Heart left ventricle (tissue), 16 donors: ENCODE measurements at regions not wholly inside any gene's neighbourhood (a gene's known extent, or its start where the extent isn't known, plus 50 kb on each side); places are given as distances from the start of the nearest gene placed in this dataset.
A peak's percentile ranks its signal among the peaks of the same experiment; 100 is the strongest.
"Not testable (repeated sequence)": the region's sequence is repeated elsewhere in the genome, so short reads cannot be mapped to it uniquely, and the experiment has no call there.

Source experiments
- ATAC-seq, 4 donors: fragments of 200-7000 bp; cut with Tn5 transposase; one replicate each; pipeline ENCODE4 v1.9.1; 2020 to 2022; ENCODE audit warnings: moderate library complexity in 4 of 4, mild to moderate bottlenecking in 3 of 4, moderate number of reproducible peaks in 1 of 4
- DNase-seq, 5 donors: peaks; one replicate each; pipeline ENCODE4 v3.0.0-alpha.2; 2020
- H3K27ac ChIP-seq, 12 donors: fragments of 200-600 bp; sonication (generic) in 4 of 12; one replicate each; pipeline versions ENCODE4 v1.5.0 to v1.8.0; 2016 to 2022; ENCODE audit warnings: mild to moderate bottlenecking in 2 of 12
- H3K27me3 ChIP-seq, 9 donors: fragments of 200-600 bp; sonication (generic) in 2 of 9; one replicate each; pipeline versions ENCODE4 v1.5.1 to v1.8.0; 2016 to 2022; ENCODE audit warnings: mild to moderate bottlenecking in 3 of 9
- H3K36me3 ChIP-seq, 9 donors: fragments of 200-600 bp; sonication (generic) in 2 of 9; one replicate each; pipeline versions ENCODE4 v1.5.0 to v1.8.0; 2018 to 2022; ENCODE audit warnings: mild to moderate bottlenecking in 2 of 9
- H3K4me1 ChIP-seq, 12 donors: fragments of 200-600 bp; sonication (generic) in 4 of 12; one replicate each; pipeline versions ENCODE4 v1.5.0 to v1.8.0; 2016 to 2022; ENCODE audit warnings: mild to moderate bottlenecking in 3 of 12
- H3K4me3 ChIP-seq, 12 donors: fragments of 200-600 bp; sonication (generic) in 4 of 12; one replicate each; pipeline versions ENCODE4 v1.5.0 to v1.8.0; 2017 to 2022; ENCODE audit warnings: mild to moderate bottlenecking in 9 of 12, moderate library complexity in 4 of 12
- H3K9me3 ChIP-seq, 12 donors: fragments of 200-600 bp; sonication (generic) in 4 of 12; one replicate each; pipeline versions ENCODE4 v1.5.0 to v1.8.0; 2016 to 2022; ENCODE audit warnings: mild to moderate bottlenecking in 1 of 12
- WGBS, 4 donors: extraction: QIAGEN DNeasy Blood & Tissue Kit in 2 of 4; methylation state at CpG; one replicate each; pipeline versions ENCODE4 v1.1.5 to v1.1.7; 2013 to 2018; 5-methylcytosine and 5-hydroxymethylcytosine counted together
- intact Hi-C, 10 donors: fragments of 100-400 bp; cut with DNase I; formaldehyde crosslinking; loops; one replicate each; pipeline versions ENCODE4 v1.11.1 to v1.14.2; 2022
- donor health status: ischemic (EF 13 %, LVEDD 7.1; RV severe dilation, severe dysfunction).
- donor health status: healthy with polysubstance abuse.
- donor health status: DM: no; HTN: yes; CAD: no.
- donor health status: DM: no; HTN: no; CAD: no.
- donor health status: ischemic (EF 25% LVEDD 6.9; RV normal size, moderate dysfunction).
- donor health status: ischemic (EF 25% LVEDD 5.7; RV mildly dilated, moderate dysfunction).
- donor health status: healthy.
- donor health status: DM: yes; HTN: yes; CAD: no.
- donor health status: ischemic (EF 35%, LVEDD 5.7; RV mildly dilated, moderate dysfunction).
- donor health status: nonischemic (EF 11% LVEDD 7.7; RV severe dilation, severe dysfunction).
- donor health status: DM: yes; HTN: yes; CAD: no.
- donor health status: PGD.
- donor health status: ischemic (EF 29% LVEDD 5.4; RV normal size, mild dysfunction).
- donor health status: nonischemic (EF 23%, LVEDD 6.1; RV moderate dilation, normal function).

DNA sequence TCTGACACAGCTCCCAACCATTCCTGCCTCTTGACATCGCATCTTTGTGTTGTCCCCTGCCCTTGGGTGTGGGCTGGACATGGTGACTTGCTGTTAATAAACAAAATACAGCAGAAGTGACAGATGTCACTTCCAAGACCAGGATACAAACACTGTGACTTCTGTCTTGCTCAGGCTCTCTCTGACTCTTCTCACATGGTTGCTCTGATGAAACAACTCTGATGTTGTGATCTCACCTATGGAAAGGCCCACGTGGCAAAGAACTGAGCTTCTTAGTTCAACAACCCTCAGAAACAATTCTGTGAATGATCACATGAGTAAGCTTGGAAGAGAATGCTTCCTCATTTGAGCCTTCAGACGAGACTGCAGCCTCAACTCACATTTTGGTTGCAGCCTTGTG lies 94.9 kb downstream of the ARHGAP11B start:
- intact Hi-C loops, H3K4me1 ChIP-seq, H3K36me3 ChIP-seq, H3K27me3 ChIP-seq, H3K27ac ChIP-seq, ATAC-seq, H3K4me3 ChIP-seq, H3K9me3 ChIP-seq, DNase-seq: not testable (repeated sequence)
- WGBS, 4 donors = 78 to 100% (median 90%) methylated on average over 1 to 3 of the region's 3 CpGs

DNA sequence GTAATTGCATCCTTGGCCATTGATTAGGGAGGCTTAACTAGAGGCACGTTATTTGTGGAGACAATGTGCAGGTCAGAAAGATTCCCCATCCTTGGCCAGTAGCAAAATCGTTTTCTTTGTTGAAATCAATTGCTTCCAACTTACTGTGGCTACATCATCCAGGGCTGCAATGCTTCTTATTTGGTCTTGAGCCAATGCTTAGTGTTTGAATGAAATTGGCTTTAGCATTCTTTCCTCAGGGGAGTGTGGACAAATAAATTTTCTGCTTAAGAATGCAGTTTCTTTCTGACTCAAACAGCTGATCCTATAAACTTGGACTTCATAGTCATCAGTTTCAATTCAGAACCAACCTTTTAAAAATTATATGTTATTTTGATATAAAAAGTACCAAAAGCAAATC lies 95.6 kb downstream of the ARHGAP11B start:
- not testable (repeated sequence) for H3K4me1 ChIP-seq

DNA sequence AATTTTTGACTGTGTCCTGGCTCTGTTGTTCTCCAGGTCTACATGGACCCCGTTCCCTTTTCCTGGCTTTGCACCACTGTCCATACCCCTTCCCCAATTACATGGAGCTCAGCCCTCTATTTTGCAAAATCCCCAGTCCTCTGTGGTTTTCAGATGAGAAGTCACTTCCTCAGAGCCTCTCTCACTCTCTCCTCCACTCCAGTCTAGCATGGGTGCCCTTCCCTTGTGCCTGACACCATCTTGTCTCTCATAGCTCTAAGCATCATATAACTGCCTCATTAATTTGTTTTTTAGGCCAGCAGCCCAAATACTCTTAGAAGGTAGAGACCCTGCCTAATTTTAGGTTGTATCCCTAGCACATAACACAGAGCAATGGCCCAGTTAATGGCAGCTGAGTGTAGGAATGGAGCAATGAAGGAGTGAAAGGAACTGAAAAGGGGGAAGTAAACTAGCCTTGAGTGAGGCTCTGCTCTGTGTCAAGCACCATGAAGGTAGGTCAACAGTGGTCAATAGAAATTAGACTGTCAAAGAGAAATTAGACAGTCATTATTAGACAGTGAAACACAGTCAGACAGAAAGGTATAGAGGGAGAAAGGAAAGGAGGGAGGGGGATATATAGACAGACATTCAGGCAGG lies 97.7 kb downstream of the ARHGAP11B start:
- H3K36me3 ChIP-seq, ATAC-seq, DNase-seq, H3K4me1 ChIP-seq, H3K27me3 ChIP-seq, H3K9me3 ChIP-seq, H3K4me3 ChIP-seq, H3K27ac ChIP-seq, intact Hi-C loops: not testable (repeated sequence)
- WGBS, 4 donors = 95 to 100% (median 98%) methylated on average over 1 of the region's 1 CpG

More for the DNA sequence above, 95.6 kb downstream of the ARHGAP11B start:
- H3K36me3 ChIP-seq, H3K9me3 ChIP-seq, H3K27me3 ChIP-seq, ATAC-seq, DNase-seq, intact Hi-C loops, H3K4me3 ChIP-seq, H3K27ac ChIP-seq: not testable (repeated sequence)
- WGBS, 4 donors = 40 to 81% (median 68%) methylated on average over 1 to 2 of the region's 2 CpGs

DNA sequence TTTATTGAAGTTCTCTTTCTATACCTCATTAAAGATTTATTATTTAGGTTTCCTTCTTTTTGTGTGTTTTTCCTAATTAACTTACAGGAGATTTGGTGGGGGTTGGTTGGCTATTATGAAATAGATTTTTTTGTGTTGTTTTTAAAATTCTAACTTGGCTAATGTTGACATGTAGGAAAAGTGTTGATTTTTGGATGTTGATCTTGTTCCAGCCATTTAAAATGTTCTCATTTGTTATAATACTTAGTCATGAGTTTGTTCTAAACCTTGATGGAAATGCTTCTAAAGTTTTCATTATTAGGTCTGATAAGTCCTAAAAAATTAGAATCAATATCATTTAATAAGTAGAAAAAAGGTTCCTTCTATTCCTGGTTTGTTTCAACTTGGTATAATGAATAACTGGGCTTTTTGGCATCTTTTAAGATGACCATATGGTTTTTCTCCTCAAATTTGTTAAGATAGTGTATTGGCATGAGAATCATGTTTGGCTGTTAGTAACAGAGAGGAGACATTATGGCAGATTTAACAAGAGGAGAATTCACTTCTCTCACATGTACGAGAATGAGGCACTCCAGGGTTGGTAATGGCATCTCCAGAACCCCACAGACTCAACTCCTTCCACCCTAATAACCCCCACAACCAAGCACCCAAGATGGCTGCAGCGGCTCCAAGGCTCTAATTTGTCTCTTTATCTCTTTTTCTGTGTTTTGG lies 104.1 kb downstream of the ARHGAP11B start:
- DNase-seq, H3K27me3 ChIP-seq, H3K9me3 ChIP-seq, H3K4me3 ChIP-seq, H3K4me1 ChIP-seq, H3K36me3 ChIP-seq, intact Hi-C loops: not testable (repeated sequence)
- WGBS, 4 donors = 83 to 92% (median 88%) methylated on average over 2 of the region's 2 CpGs
- peak in 1 of 4 donors; percentile 54 for ATAC-seq
- peak overlapping the region in 3 of 12 donors; percentile 41 to 49 (median 43) for H3K27ac ChIP-seq

DNA sequence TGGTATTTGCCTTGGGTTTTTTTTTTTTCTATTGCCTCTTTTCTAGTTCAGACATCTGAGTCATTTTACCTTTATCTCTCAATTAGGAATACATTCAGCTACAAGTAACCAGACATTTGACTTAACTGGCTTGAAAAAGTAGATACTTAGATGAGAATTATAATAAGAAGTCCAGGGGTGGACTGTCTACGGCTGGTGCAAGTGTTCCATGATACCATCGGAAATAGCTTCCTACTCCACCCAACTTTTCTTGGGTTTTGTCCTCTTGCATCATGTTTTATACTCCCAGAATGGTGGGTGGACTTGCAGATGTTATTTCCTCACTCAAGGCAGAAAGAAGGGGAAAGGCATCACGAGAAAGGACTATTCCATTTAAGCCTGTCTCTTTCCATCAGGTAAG lies 104.7 kb downstream of the ARHGAP11B start:
- H3K36me3 ChIP-seq, H3K27me3 ChIP-seq, H3K4me1 ChIP-seq, H3K9me3 ChIP-seq, H3K4me3 ChIP-seq, intact Hi-C loops, DNase-seq: not testable (repeated sequence)
- WGBS, 4 donors = 78 to 88% (median 81%) methylated on average over 3 of the region's 3 CpGs
- H3K27ac ChIP-seq = peak overlapping the region in 3 of 12 donors; percentile 41 to 49 (median 43)
- ATAC-seq = peak in 2 of 4 donors; percentile 30 to 57

DNA sequence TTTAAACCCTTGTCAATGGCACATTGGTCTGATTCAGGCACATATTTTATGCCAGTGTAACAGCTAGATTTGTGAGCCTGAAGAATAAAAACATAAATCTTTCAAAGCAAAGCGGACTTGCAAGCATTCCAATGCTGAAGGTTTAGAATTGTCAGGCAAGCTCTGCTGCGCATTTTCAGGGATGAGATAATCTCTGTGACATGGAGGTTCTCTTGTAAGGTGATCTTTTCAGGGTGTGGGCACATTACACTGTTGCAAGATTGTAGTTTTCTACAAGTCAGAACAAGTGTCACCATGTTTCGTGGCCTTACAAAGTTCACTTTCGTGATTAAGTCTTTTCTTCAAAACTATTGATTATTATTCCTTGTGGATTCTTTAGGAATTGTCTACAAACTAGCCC lies 106.2 kb downstream of the ARHGAP11B start:
- H3K9me3 ChIP-seq, H3K36me3 ChIP-seq, H3K27ac ChIP-seq, intact Hi-C loops, H3K4me1 ChIP-seq, H3K4me3 ChIP-seq, H3K27me3 ChIP-seq, ATAC-seq, DNase-seq: not testable (repeated sequence)
- WGBS, 4 donors = 96 to 99% (median 97%) methylated on average over 4 of the region's 4 CpGs

DNA sequence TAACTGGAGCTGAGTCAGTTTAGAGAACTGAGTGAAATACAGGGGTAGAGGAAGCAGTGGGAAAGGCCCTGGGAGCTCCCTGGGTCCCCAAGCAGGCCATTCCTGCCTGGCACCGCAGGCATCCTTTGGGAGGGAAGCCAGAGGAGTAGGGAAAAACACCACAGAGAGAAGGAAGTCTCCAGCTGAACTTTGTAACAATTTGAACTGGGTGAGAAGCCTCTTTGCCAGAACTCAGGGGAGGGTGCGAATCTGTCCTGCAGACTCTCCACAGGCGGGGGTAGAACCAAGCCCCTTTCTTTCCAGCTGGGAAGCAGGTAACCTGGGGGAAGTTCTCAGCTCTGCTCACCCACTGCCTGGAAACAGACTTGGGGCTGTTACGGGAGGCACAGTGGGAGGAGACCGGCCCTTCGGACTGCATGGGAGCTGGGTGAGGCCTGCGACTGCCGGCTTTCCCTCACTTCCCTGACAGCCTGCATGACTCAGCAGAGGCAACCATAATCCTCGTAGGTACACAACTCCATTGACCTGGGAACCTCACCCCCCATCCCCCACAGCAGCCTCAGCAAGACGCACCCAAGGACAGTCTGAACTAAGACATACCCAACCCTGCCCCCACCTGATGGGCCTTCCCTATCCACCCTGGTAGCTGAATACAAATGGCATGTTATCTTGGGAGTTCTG lies 110.1 kb downstream of the ARHGAP11B start:
- H3K9me3 ChIP-seq, H3K4me1 ChIP-seq, intact Hi-C loops, H3K36me3 ChIP-seq, H3K27ac ChIP-seq, H3K4me3 ChIP-seq, DNase-seq, H3K27me3 ChIP-seq: not testable (repeated sequence)
- WGBS, 4 donors = 80 to 98% (median 89%) methylated on average over 3 to 10 of the region's 10 CpGs
- peak in 1 of 4 donors; percentile 28 for ATAC-seq

DNA sequence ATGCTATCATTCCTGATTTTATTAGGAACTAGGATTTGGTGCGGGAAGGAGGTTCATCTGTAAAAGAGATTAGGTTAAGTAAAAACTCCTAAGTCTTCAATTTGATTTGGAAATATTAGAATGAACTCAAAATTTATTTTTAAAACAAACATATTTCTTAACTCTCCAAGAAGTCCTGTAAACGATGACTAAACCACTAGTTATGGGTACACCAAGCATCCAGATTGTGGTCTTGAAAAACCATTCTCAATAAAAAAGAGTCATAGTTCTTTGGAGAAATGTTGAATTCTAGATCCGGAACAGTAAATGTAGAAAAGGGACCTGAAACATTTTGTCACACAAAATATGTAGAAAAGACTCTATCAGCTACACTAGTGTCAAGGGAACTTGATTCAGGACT lies 116.9 kb downstream of the ARHGAP11B start:
- not testable (repeated sequence) for H3K36me3 ChIP-seq, H3K4me3 ChIP-seq, H3K4me1 ChIP-seq, H3K27ac ChIP-seq, ATAC-seq, DNase-seq, H3K27me3 ChIP-seq, H3K9me3 ChIP-seq
- intact Hi-C loops = loop anchor here in 1 of 10 donors (10.0 kb wide), 1 partner anchor 78 kb away; no protein-coding TSS in a partner anchor
- WGBS, 4 donors = 93 to 96% (median 95%) methylated on average over 3 of the region's 3 CpGs

DNA sequence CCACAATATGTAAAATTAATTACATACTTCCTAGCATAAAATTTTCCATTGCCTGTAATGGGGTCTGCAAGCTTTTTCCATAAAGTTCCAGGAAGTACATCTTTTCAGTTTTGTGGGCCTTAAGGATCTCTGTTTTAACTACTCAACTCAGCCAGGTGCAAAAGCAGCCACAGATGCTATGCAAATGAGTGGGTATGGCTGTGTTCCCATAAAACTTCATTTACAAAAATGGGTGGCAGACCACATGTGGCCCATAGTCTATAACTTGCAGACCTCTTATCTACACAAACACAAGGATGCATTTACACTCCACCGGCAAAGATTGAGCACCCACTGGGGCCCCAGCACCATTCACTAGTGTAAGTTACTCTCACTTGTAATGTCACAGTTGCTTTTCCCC lies 123.1 kb downstream of the ARHGAP11B start:
- H3K27ac ChIP-seq, H3K9me3 ChIP-seq, DNase-seq, H3K4me1 ChIP-seq, H3K27me3 ChIP-seq, ATAC-seq, H3K4me3 ChIP-seq, H3K36me3 ChIP-seq: not testable (repeated sequence)
- WGBS, 4 donors = no CpG with 5 or more reads among the region's 1 CpG
- intact Hi-C loops = loop anchor here in 1 of 10 donors (10.0 kb wide), 1 partner anchor 84 kb away; no protein-coding TSS in a partner anchor
